Keratinocyte (primary cell): ENCODE measurements at regions not wholly inside any gene's neighbourhood (a gene's known extent, or its start where the extent isn't known, plus 50 kb on each side); places are given as distances from the start of the nearest gene placed in this dataset.

ENCODE experiments used
- DNase-seq: peaks from one replicate; pipeline ENCODE4 v3.0.0-alpha.2; 2011; ENCODE audit warnings: low read depth, missing footprints, low spot score
- FAIRE-seq: peaks from 2 replicates; lab custom pipeline; 2011; peaks lifted over from hg19 to GRCh38; lab: Jason Lieb, UNC
- H2AFZ ChIP-seq: 2 replicates; pipeline ENCODE4 v1.6.0; 2012; ENCODE audit warnings: low read length, control low read depth, inconsistent platforms; ENCODE audit not compliant: control insufficient read depth
- H3K27ac ChIP-seq: 2 replicates; pipeline ENCODE4 v1.5.1; 2011; ENCODE audit warnings: low read length; ENCODE audit not compliant: control insufficient read depth, insufficient read depth
- H3K27me3 ChIP-seq: 3 replicates; pipeline ENCODE4 v1.6.0; 2011; ENCODE audit warnings: low read length; ENCODE audit not compliant: control insufficient read depth, insufficient read depth; ENCODE audit errors: extremely low read depth
- H3K36me3 ChIP-seq, 2 experiments: 2 replicates in 1 of 2; 3 replicates in 1 of 2; pipeline ENCODE4 v1.5.1; 2011; ENCODE audit warnings: low read length in 2 of 2, mild to moderate bottlenecking in 1 of 2; ENCODE audit not compliant: control insufficient read depth in 2 of 2, insufficient read depth in 2 of 2; ENCODE audit errors: extremely low read depth in 1 of 2
- H3K4me1 ChIP-seq: 3 replicates; pipeline ENCODE4 v1.5.1; 2011; ENCODE audit warnings: low read length; ENCODE audit not compliant: control insufficient read depth, insufficient read depth; ENCODE audit errors: extremely low read depth
- H3K4me2 ChIP-seq: 3 replicates; pipeline ENCODE4 v1.6.0; 2011; ENCODE audit warnings: low read depth, low read length; ENCODE audit not compliant: control insufficient read depth, insufficient read depth; ENCODE audit errors: extremely low read depth
- H3K4me3 ChIP-seq, 3 experiments: fragments of 200-600 bp in 1 of 3; sonication (generic) in 1 of 3; 2 replicates in 2 of 3; 3 replicates in 1 of 3; pipeline ENCODE4 v1.5.1; 2011 to 2016; ENCODE audit warnings: low read length in 3 of 3, mild to moderate bottlenecking in 3 of 3, control low read depth in 2 of 3, inconsistent platforms in 1 of 3, low read depth in 1 of 3, mixed read lengths in 1 of 3, mixed run types in 1 of 3, moderate library complexity in 1 of 3; ENCODE audit not compliant: control insufficient read depth in 2 of 3, insufficient read depth in 2 of 3; ENCODE audit errors: extremely low read depth in 1 of 3
- H3K79me2 ChIP-seq: 2 replicates; pipeline ENCODE4 v1.6.0; 2012; ENCODE audit warnings: low read length; ENCODE audit not compliant: control insufficient read depth, insufficient read depth
- H3K9ac ChIP-seq: 3 replicates; pipeline ENCODE4 v1.6.0; 2011; ENCODE audit warnings: low read length; ENCODE audit not compliant: control insufficient read depth, insufficient read depth; ENCODE audit errors: extremely low read depth
- H3K9me1 ChIP-seq: 3 replicates; pipeline ENCODE4 v1.6.0; 2011; ENCODE audit warnings: low read length; ENCODE audit not compliant: control insufficient read depth, insufficient read depth; ENCODE audit errors: extremely low read depth
- H3K9me3 ChIP-seq: 2 replicates; pipeline ENCODE4 v1.5.1; 2012; ENCODE audit warnings: low read depth, low read length; ENCODE audit not compliant: control insufficient read depth
- H4K20me1 ChIP-seq: 3 replicates; pipeline ENCODE4 v1.6.0; 2011; ENCODE audit warnings: low read length; ENCODE audit not compliant: control insufficient read depth, insufficient read depth; ENCODE audit errors: extremely low read depth
- CTCF ChIP-seq, 3 experiments: IDR thresholded peaks in 1 of 3; conservative IDR thresholded peaks in 1 of 3; optimal IDR thresholded peaks in 1 of 3; 2 replicates in 2 of 3; 3 replicates in 1 of 3; pipeline versions ENCODE3 to v1.5.1; 2011; ENCODE audit warnings: low read length in 3 of 3, mild to moderate bottlenecking in 3 of 3, moderate library complexity in 2 of 3, control low read depth in 1 of 3, inconsistent platforms in 1 of 3; ENCODE audit not compliant: insufficient read depth in 2 of 3; ENCODE audit errors: extremely low read depth in 1 of 3
- EZH2 ChIP-seq: IDR thresholded peaks from one replicate; pipeline ENCODE4 v1.6.1; 2012; ENCODE audit warnings: inconsistent platforms, mild to moderate bottlenecking, low read length, moderate library complexity
- dilution Hi-C: fragments of 300-500 bp; cut with MboI; formaldehyde crosslinking; loops from one replicate; pipeline ENCODE4 v1.7.0; 2020; ENCODE audit warnings: low sequenced_read_pairs; ENCODE audit not compliant: extremely low pct_ligation_motif_present

- Histone ChIP-seq H3K27me3 (peaks cover 2% of the 10 kb centered on the region), H4K20me1 (no peaks in the 10 kb centered on the region), H3K9me1 (no peaks in the 10 kb centered on the region), H3K9ac (no peak overlapping the region), H3K9me3 (no peaks in the 10 kb centered on the region), H3K27ac (no peak overlapping the region), H3K36me3 (no peaks in the 10 kb centered on the region), H3K79me2 (no peaks in the 10 kb centered on the region), H2AFZ (no peak overlapping the region), H3K4me1 (peaks cover 3% of the 10 kb centered on the region), H3K4me3 (no peak overlapping the region), H3K4me2 (no peak overlapping the region)
- dilution Hi-C loops = no loop called here
- no peak for TF ChIP-seq EZH2
- FAIRE-seq (no peak), DNase-seq (no peak)
These were observed 104.5 kb upstream of the YWHAQ start for GRCh38 chr2:9735335-9735734.

- Histone ChIP-seq H3K9me3 (no peaks in the 10 kb centered on the region), H3K9ac (no peak overlapping the region), H4K20me1 (no peaks in the 10 kb centered on the region), H3K36me3 (no peaks in the 10 kb centered on the region), H2AFZ (no peak overlapping the region), H3K4me1 (peaks cover 3% of the 10 kb centered on the region), H3K4me2 (no peak overlapping the region), H3K79me2 (no peaks in the 10 kb centered on the region), H3K27ac (no peak overlapping the region), H3K27me3 (no peaks in the 10 kb centered on the region), H3K4me3 (no peak overlapping the region), H3K9me1 (no peaks in the 10 kb centered on the region)
- DNase-seq (no peak), FAIRE-seq (no peak)
- peak in 1 of 3 experiments; percentile 16 for TF ChIP-seq CTCF (optimal IDR thresholded peaks at IDR 0.05 in 1 of 3, IDR thresholded peaks at IDR 0.05 in 1 of 3, conservative IDR thresholded peaks at IDR 0.05 in 1 of 3; ENCODE audit: extremely low read depth in 1 of 3, insufficient read depth in 2 of 3, low read length in 3 of 3)
- no peak for TF ChIP-seq EZH2
- dilution Hi-C loops = no loop called here
These were observed 105.2 kb upstream of the YWHAQ start for GRCh38 chr2:9736021-9736420.
